DND-41 (cell line): ENCODE measurements at regions not wholly inside any gene's neighbourhood (a gene's known extent, or its start where the extent isn't known, plus 50 kb on each side); places are given as distances from the start of the nearest gene placed in this dataset.

Experiments used
- EZH2 ChIP-seq: IDR thresholded peaks from 3 replicates; pipeline ENCODE4 v1.6.1; 2012; ENCODE audit warnings: borderline replicate concordance, low read depth, mild to moderate bottlenecking, moderate library complexity, low read length, inconsistent platforms; ENCODE audit not compliant: severe bottlenecking
- TF ChIP-seq, protein P1 (sequence below): IDR thresholded peaks from 2 replicates; pipeline ENCODE4 v1.5.1; 2012; ENCODE audit warnings: borderline replicate concordance, low read length, moderate library complexity, mild to moderate bottlenecking; ENCODE audit not compliant: poor library complexity, severe bottlenecking; ENCODE audit errors: extremely low read depth

DNA sequence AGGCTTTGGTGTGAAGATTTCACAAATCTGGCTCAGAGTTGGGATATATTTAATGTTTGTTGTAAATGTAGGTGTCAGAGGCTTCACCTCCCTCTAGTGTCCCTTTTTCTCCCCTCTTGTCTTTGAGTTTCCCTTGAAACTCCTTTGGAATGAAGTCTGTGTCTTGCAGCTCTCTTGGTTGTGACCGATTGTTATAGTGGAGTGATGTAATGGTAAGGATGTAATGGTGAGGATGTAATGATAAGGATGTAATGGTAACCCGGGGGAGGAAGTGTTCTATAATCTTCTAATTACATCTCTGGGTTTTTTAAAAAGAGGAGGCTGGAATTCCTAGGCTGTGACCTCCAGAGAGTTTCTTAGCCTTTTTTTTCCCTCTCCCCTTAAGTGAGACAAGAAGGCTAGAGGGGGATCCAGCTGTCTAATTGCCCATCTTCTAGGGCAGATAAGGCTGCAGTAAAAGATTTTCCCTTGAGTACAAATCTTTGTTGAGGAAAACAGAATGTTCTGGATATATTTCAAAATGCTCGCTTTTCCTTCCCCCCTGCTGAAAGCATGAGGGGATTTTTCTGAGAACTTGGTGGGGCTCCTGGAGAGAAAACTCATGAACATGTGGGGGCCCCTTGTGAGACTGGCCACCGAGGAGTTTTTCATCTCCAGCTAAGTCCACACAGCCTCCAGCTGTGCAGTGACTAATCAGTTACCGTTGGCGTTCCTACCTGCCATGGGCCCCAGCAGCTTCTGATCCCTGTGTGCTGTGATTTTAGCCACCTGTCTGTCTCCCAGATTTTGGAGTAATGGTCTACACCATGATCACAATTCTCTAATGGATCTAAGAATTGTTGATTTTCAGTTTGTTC, 156.7 kb upstream of the PMEPA1 start:
- TF ChIP-seq, protein P1, sequence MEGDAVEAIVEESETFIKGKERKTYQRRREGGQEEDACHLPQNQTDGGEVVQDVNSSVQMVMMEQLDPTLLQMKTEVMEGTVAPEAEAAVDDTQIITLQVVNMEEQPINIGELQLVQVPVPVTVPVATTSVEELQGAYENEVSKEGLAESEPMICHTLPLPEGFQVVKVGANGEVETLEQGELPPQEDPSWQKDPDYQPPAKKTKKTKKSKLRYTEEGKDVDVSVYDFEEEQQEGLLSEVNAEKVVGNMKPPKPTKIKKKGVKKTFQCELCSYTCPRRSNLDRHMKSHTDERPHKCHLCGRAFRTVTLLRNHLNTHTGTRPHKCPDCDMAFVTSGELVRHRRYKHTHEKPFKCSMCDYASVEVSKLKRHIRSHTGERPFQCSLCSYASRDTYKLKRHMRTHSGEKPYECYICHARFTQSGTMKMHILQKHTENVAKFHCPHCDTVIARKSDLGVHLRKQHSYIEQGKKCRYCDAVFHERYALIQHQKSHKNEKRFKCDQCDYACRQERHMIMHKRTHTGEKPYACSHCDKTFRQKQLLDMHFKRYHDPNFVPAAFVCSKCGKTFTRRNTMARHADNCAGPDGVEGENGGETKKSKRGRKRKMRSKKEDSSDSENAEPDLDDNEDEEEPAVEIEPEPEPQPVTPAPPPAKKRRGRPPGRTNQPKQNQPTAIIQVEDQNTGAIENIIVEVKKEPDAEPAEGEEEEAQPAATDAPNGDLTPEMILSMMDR: no peak
- TF ChIP-seq EZH2: no peak
